HG02642 (cell line): ENCODE measurements at regions not wholly inside any gene's neighbourhood (a gene's known extent, or its start where the extent isn't known, plus 50 kb on each side); places are given as distances from the start of the nearest gene placed in this dataset.

Source experiments
- ATAC-seq: cut with Tn5 transposase; IDR thresholded peaks from one replicate; pipeline ENCODE4 v1.9.1; 2021; ENCODE audit warnings: mild to moderate bottlenecking; ENCODE audit not compliant: unreplicated experiment, poor library complexity

- ATAC-seq = no peak
Observed at GRCh38 chr5:91906027-91906426, 522.9 kb upstream of the ARRDC3 start.

DNA sequence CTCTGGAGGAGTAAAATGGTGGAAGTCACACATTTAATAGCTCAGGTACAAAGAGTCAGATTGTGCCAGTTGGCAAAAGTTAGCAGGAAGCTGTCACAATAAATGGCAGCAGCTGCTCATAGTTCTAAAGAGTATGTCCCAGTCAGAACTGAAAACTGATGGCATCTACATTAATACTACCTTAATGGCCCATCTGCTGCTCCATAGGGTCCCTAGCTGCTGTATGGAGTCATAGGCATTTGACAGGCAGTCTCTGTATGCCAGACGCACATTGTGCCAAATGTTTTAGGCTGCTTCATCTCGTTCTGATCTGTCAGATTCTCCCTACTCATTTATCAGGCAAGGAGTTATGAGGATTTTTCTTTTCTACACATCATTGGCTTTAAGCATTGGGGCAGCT lies 515.8 kb upstream of the ARRDC3 start:
- no peak for ATAC-seq

- ATAC-seq = no peak
Observed at GRCh38 chr5:91898019-91898418, 514.9 kb upstream of the ARRDC3 start.

DNA sequence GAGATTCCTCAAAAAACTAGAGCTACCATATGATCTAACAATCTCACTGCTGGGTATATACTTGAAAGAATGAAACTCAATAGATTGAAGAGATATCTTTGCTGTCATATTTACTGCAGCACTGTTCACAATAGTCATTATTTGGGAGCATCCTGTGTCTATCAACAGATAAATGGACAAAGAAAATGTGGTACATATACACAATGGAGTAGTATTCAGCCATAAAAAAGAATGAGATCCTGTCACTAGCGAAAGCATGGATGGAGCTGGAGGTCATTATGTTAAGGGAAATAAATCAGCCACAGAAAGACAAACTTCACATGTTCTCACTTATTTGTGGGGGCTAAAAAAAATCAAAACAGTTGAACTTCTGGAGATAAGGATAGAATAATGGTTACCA lies 505.7 kb upstream of the ARRDC3 start:
- no peak for ATAC-seq

GRCh38 chr5:91885291-91886265 lies 502.5 kb upstream of the ARRDC3 start:
- ATAC-seq = no peak

- no peak for ATAC-seq
Observed at GRCh38 chr5:91884036-91884435, 500.9 kb upstream of the ARRDC3 start.

- no peak for ATAC-seq
Observed at GRCh38 chr5:91875196-91875779, 492.2 kb upstream of the ARRDC3 start.

GRCh38 chr5:91867799-91868198 lies 484.7 kb upstream of the ARRDC3 start:
- no peak for ATAC-seq

GRCh38 chr5:91865915-91866314 lies 482.8 kb upstream of the ARRDC3 start:
- no peak for ATAC-seq

DNA sequence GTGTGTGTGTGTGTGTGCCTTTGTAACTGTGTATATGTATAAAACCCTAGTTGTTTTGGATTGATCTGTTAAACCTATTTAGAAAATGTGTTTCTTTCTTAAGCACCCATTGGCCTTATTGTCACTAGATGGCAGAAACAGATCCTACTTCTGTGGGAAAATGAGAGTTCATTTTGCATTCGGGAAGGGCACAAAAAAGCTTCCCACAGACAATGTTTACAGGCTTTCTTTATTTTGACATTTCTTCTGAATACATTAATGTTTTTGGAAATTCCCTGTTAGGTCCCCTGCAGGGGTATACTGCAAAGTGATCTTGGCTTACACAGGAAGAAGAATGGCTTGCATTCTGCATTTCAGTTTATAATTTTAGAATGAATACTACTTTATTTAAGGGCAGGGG lies 481.8 kb upstream of the ARRDC3 start:
- no peak for ATAC-seq

- no peak for ATAC-seq
Observed at GRCh38 chr5:91851670-91852069, 468.6 kb upstream of the ARRDC3 start.

DNA sequence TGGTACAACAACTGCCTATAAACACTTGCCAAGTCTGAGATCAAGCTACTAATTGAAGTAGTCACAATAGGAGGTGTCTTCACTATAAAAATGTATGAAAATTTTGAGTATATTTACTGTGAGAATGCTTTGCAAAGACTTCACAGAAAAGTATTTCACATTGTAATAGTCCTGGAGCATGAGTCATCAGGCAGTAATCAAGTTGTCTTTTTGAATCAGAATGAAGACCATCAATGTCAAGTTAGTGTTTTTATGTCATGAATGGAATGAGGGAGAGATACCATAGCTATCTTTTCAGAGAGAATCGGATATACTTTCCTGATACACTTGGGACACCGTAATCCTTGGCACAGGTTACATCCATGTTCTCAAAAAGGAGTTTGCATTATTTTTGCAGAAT lies 466.9 kb upstream of the ARRDC3 start:
- no peak for ATAC-seq

- ATAC-seq = no peak
Observed at GRCh38 chr5:91849069-91849468, 466.0 kb upstream of the ARRDC3 start.

DNA sequence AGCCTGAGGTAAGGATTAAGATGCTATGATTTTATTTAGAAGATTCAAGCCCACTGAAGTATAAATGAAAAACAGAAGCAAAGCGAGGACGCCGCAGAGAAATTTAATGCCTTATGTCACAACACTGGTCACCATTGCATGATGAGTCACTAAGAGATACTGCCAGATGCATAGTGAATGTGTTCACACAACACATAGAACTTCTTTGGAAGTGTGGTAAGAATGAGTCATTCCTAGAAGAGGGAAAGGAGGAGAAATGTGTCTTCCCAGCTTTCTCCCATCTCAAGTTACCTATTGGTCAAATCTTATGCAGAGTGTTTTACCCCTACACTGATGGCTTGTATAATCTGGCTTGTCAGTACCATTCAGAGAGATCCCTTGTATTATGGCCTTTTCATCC lies 465.3 kb upstream of the ARRDC3 start:
- no peak for ATAC-seq

GRCh38 chr5:91841423-91841822 lies 458.3 kb upstream of the ARRDC3 start:
- no peak for ATAC-seq

- ATAC-seq = no peak
Observed at GRCh38 chr5:91840412-91840811, 457.3 kb upstream of the ARRDC3 start.

- ATAC-seq = no peak
Observed at GRCh38 chr5:91839721-91840120, 456.6 kb upstream of the ARRDC3 start.

DNA sequence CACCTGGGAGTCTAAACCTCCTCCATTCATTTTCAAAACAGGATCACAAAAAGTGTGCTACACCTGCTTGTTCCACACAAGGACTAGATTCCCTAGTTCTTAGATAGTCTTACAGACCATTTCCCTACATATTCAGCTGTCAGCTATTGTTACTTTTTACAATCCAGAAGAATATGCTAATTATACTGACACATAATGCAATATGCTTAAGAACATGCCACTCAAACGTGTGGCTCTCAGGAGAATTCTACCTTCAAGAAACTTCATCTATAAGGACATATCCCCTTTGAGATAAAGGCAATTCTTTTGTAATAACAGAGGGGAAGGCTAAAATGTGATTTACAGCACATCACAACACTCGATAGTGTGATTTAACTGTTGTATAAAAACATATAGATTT lies 456.1 kb upstream of the ARRDC3 start:
- no peak for ATAC-seq

- no peak for ATAC-seq
Observed at GRCh38 chr5:91830361-91830953, 447.3 kb upstream of the ARRDC3 start.

GRCh38 chr5:91825618-91826017 lies 442.5 kb upstream of the ARRDC3 start:
- ATAC-seq = no peak

- ATAC-seq = no peak
Observed at GRCh38 chr5:91824406-91824805, 441.3 kb upstream of the ARRDC3 start.
